ENCODE measurements at regions not wholly inside any gene's neighbourhood (a gene's known extent, or its start where the extent isn't known, plus 50 kb on each side); places are given as distances from the start of the nearest gene placed in this dataset.

- DNase-seq = no peak
Observed at GRCh38 chr21:32183396-32183795, 95.5 kb downstream of the MIS18A start.

- no peak for DNase-seq
Observed at GRCh38 chr21:32182449-32182848, 96.4 kb downstream of the MIS18A start.

GRCh38 chr21:32181457-32181856 lies 97.4 kb downstream of the MIS18A start:
- no peak for DNase-seq

- DNase-seq = no peak
Observed at GRCh38 chr21:32174819-32175218, 104.0 kb downstream of the MIS18A start.

- DNase-seq = no peak
Observed at GRCh38 chr21:32173121-32173724, 105.6 kb downstream of the MIS18A start.

GRCh38 chr21:32172106-32172505 lies 106.7 kb downstream of the MIS18A start:
- DNase-seq = no peak

- DNase-seq = no peak
Observed at GRCh38 chr21:32167513-32167912, 111.3 kb downstream of the MIS18A start.

GRCh38 chr21:32163386-32163785 lies 115.5 kb downstream of the MIS18A start:
- DNase-seq = no peak

- no peak for DNase-seq
Observed at GRCh38 chr21:32162727-32163320, 116.0 kb downstream of the MIS18A start.

GRCh38 chr21:32155226-32155625 lies 123.6 kb downstream of the MIS18A start:
- DNase-seq = no peak

- DNase-seq = no peak
Observed at GRCh38 chr21:32147041-32147440, 131.8 kb downstream of the MIS18A start.

- no peak for DNase-seq
Observed at GRCh38 chr21:32144851-32145250, 134.0 kb downstream of the MIS18A start.

- DNase-seq = no peak
Observed at GRCh38 chr21:32143241-32143939, 135.5 kb downstream of the MIS18A start.

- no peak for DNase-seq
Observed at GRCh38 chr21:32141318-32141633, 137.6 kb downstream of the MIS18A start.

- no peak for DNase-seq
Observed at GRCh38 chr21:32140604-32141317, 138.1 kb downstream of the MIS18A start.

- no peak for DNase-seq
Observed at GRCh38 chr21:32140151-32140550, 138.7 kb downstream of the MIS18A start.

GRCh38 chr21:32138658-32139057 lies 140.2 kb downstream of the MIS18A start:
- DNase-seq = no peak

GRCh38 chr21:32137931-32138330 lies 140.9 kb downstream of the MIS18A start:
- DNase-seq = no peak

GRCh38 chr21:32137266-32137665 lies 141.6 kb downstream of the MIS18A start:
- no peak for DNase-seq

GRCh38 chr21:32136546-32136945 lies 142.3 kb downstream of the MIS18A start:
- no peak for DNase-seq

GRCh38 chr21:32135401-32136363 lies 143.2 kb downstream of the MIS18A start:
- no peak for DNase-seq

GRCh38 chr21:32134441-32135130 lies 144.3 kb downstream of the MIS18A start:
- DNase-seq = no peak
